HUES48 (cell line): ENCODE measurements at regions not wholly inside any gene's neighbourhood (a gene's known extent, or its start where the extent isn't known, plus 50 kb on each side); places are given as distances from the start of the nearest gene placed in this dataset.

Experiments
- H3K27ac ChIP-seq: one replicate; pipeline ENCODE4 v1.7.0; 2013; ENCODE audit warnings: low read depth, low read length, inconsistent platforms
- H3K27me3 ChIP-seq: 2 replicates; pipeline ENCODE4 v1.6.1; 2013; ENCODE audit warnings: mild to moderate bottlenecking, low read length; ENCODE audit not compliant: control insufficient read depth, insufficient read depth
- H3K36me3 ChIP-seq: 2 replicates; pipeline ENCODE4 v1.6.1; 2013; ENCODE audit warnings: low read length; ENCODE audit not compliant: control insufficient read depth, insufficient read depth
- H3K4me1 ChIP-seq: 2 replicates; pipeline ENCODE4 v1.6.1; 2013; ENCODE audit warnings: mild to moderate bottlenecking, low read length; ENCODE audit not compliant: control insufficient read depth, insufficient read depth
- H3K4me3 ChIP-seq: 2 replicates; pipeline ENCODE4 v1.5.1; 2013; ENCODE audit warnings: mild to moderate bottlenecking, low read depth, low read length
- H3K9ac ChIP-seq: 2 replicates; pipeline ENCODE4 v1.6.1; 2013; ENCODE audit warnings: mild to moderate bottlenecking, low read depth, low read length, moderate library complexity
- H3K9me3 ChIP-seq: 2 replicates; pipeline ENCODE4 v1.6.1; 2013; ENCODE audit warnings: low read length; ENCODE audit not compliant: control insufficient read depth, insufficient read depth

- no peaks in the 10 kb centered on the region for H3K36me3 ChIP-seq
- H3K4me3 ChIP-seq: no peak overlapping the region
- H3K9ac ChIP-seq: no peak overlapping the region
- H3K9me3 ChIP-seq: no peaks in the 10 kb centered on the region
- H3K4me1 ChIP-seq: peaks cover 6% of the 10 kb centered on the region
- H3K27me3 ChIP-seq: no peaks in the 10 kb centered on the region
- no peak overlapping the region for H3K27ac ChIP-seq
These were observed 194.1 kb downstream of the USP12 start for GRCh38 chr13:26977541-26977940.

GRCh38 chr13:26976313-26976712 lies 195.3 kb downstream of the USP12 start:
- no peaks in the 10 kb centered on the region for H3K36me3 ChIP-seq

GRCh38 chr13:26973946-26974345 lies 197.7 kb downstream of the USP12 start:
- Histone ChIP-seq H3K9ac (no peak overlapping the region), H3K27me3 (no peaks in the 10 kb centered on the region), H3K36me3 (no peaks in the 10 kb centered on the region), H3K27ac (no peak overlapping the region), H3K4me1 (peaks cover 6% of the 10 kb centered on the region), H3K4me3 (no peak overlapping the region), H3K9me3 (no peaks in the 10 kb centered on the region)

More at GRCh38 chr13:26976313-26976712, 195.3 kb downstream of the USP12 start:
- Histone ChIP-seq H3K27ac (no peak overlapping the region), H3K9ac (no peak overlapping the region), H3K9me3 (no peaks in the 10 kb centered on the region), H3K4me3 (no peak overlapping the region), H3K4me1 (peaks cover 6% of the 10 kb centered on the region), H3K27me3 (no peaks in the 10 kb centered on the region)

GRCh38 chr13:26973295-26973694 lies 198.3 kb downstream of the USP12 start:
- Histone ChIP-seq H3K9me3 (no peaks in the 10 kb centered on the region), H3K27me3 (no peaks in the 10 kb centered on the region), H3K36me3 (no peaks in the 10 kb centered on the region), H3K9ac (no peak overlapping the region), H3K4me3 (no peak overlapping the region), H3K27ac (no peak overlapping the region), H3K4me1 (peaks cover 1% of the 10 kb centered on the region; the same call in 1 of the 2 replicates)

- H3K27ac ChIP-seq: no peak overlapping the region
- no peaks in the 10 kb centered on the region for H3K4me1 ChIP-seq
- H3K9ac ChIP-seq: no peak overlapping the region
- no peaks in the 10 kb centered on the region for H3K27me3 ChIP-seq
- H3K4me3 ChIP-seq: no peak overlapping the region
- H3K9me3 ChIP-seq: no peaks in the 10 kb centered on the region
- H3K36me3 ChIP-seq: no peaks in the 10 kb centered on the region
These were observed 199.4 kb downstream of the USP12 start for GRCh38 chr13:26971990-26972887.

- H3K9ac ChIP-seq: no peak overlapping the region
- no peaks in the 10 kb centered on the region for H3K9me3 ChIP-seq
- peaks cover 9% of the 10 kb centered on the region for H3K4me1 ChIP-seq
- peak overlapping the region; percentile 49 for H3K27ac ChIP-seq
- H3K4me3 ChIP-seq: no peak overlapping the region
- H3K27me3 ChIP-seq: no peaks in the 10 kb centered on the region
- no peaks in the 10 kb centered on the region for H3K36me3 ChIP-seq
These were observed 202.9 kb downstream of the USP12 start for GRCh38 chr13:26968431-26969341.

GRCh38 chr13:26967119-26968038 lies 204.2 kb downstream of the USP12 start:
- Histone ChIP-seq H3K36me3 (no peaks in the 10 kb centered on the region), H3K9me3 (no peaks in the 10 kb centered on the region), H3K4me3 (no peak overlapping the region), H3K4me1 (peaks cover 9% of the 10 kb centered on the region), H3K27ac (no peak overlapping the region), H3K9ac (no peak overlapping the region), H3K27me3 (no peaks in the 10 kb centered on the region)

GRCh38 chr13:26966701-26967080 lies 204.9 kb downstream of the USP12 start:
- H3K4me3 ChIP-seq: no peak overlapping the region
- no peak overlapping the region for H3K27ac ChIP-seq
- H3K27me3 ChIP-seq: no peaks in the 10 kb centered on the region
- no peaks in the 10 kb centered on the region for H3K36me3 ChIP-seq
- H3K4me1 ChIP-seq: peaks cover 9% of the 10 kb centered on the region
- no peaks in the 10 kb centered on the region for H3K9me3 ChIP-seq
- no peak overlapping the region for H3K9ac ChIP-seq

GRCh38 chr13:26965952-26966700 lies 205.5 kb downstream of the USP12 start:
- H3K4me3 ChIP-seq: no peak overlapping the region

More at GRCh38 chr13:26965952-26966700, 205.5 kb downstream of the USP12 start:
- Histone ChIP-seq H3K9ac (no peak overlapping the region), H3K27me3 (no peaks in the 10 kb centered on the region), H3K4me1 (peaks cover 9% of the 10 kb centered on the region), H3K9me3 (no peaks in the 10 kb centered on the region), H3K36me3 (no peaks in the 10 kb centered on the region), H3K27ac (no peak overlapping the region)
